ENCODE measurements at regions not wholly inside any gene's neighbourhood (a gene's known extent, or its start where the extent isn't known, plus 50 kb on each side); places are given as distances from the start of the nearest gene placed in this dataset.
"Not testable (repeated sequence)": the region's sequence is repeated elsewhere in the genome, so short reads cannot be mapped to it uniquely, and the experiment has no call there.

- no peak for DNase-seq (ENCODE audit: low read depth in 2 of 2, low spot score in 1 of 2)
These were observed 266.3 kb downstream of the KLF5 start for GRCh38 chr13:73324842-73325722.

DNA sequence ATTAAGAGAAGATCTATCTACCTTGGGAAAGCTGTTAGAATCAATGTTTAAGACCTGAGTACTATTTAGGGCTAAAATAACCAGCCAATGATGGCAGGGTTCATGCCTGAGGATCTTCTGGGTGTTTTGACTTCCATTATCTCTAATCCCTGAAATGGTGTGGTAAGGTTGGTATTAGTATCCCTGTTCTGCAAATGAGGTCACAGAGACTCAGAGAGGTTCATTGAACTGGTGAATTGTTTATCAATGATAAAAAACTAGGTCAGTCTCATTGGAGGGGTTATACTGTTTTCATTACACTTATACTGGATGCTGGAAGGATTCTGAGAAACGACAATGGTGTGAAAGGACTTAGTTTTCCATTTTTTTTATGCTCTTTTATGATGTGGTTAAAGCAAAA lies 264.8 kb downstream of the KLF5 start:
- no peak for DNase-seq (ENCODE audit: low read depth in 2 of 2, low spot score in 1 of 2)

DNA sequence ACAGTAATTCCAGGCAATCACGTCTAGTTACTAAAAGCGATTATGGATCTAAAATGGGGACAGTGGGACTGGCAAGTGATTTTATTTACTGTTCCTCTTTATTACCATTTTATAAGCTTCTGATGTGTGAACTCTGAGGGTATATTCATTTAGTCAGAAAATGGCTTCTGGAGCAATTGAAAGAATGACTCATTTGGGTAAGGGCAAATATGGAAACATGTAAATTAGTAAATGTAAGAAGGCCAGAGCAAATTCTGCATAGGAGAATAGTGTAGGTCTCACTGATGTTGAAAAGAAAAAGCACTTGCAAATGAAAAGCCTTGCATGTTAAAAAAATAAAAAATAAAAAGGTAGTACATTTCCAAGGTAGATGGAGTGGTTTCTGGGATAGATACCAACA lies 262.2 kb downstream of the KLF5 start:
- no peak for DNase-seq (ENCODE audit: low read depth in 2 of 2, low spot score in 1 of 2)

DNA sequence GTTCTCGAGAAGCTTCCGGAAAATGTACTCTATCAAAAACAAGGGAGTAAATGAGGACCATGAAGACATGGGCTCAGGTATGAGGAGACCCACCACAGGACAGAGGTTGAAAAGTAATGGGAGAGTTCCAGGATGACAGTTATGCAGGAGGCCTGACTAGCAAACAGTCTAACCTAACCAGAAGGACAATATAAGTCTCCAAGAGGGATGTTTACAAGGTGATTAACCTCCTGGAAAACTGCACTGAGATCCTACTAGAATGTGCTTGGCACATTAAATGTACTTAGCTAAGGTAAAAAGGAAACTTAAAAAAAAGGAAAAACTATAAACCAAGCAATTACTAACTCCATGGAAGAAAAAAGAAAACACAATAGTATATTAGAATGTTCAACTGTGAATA lies 258.3 kb downstream of the KLF5 start:
- DNase-seq (ENCODE audit: low read depth in 2 of 2, low spot score in 1 of 2) = no peak

DNA sequence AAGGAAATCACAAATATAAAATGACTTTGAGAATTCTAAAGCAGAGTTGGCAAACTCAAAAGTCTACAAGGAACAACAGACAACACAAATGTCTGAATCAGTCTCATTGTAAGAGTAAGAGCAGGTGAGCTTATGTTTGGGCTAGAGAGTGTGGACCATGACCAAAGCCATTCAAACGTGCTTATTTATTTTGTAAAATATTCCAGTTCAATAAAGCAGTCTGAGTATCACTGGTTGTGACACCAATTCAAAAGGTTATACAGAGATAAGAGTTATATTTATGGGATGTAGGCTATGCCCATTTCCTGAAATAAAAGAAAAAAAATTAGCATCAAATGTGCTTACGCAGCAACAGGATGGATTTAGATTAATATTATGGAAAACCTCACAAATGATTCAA lies 251.6 kb downstream of the KLF5 start:
- DNase-seq (ENCODE audit: low read depth in 2 of 2, low spot score in 1 of 2) = no peak

- DNase-seq (ENCODE audit: low read depth in 2 of 2, low spot score in 1 of 2) = no peak
These were observed 248.7 kb downstream of the KLF5 start for GRCh38 chr13:73307481-73307880.

DNA sequence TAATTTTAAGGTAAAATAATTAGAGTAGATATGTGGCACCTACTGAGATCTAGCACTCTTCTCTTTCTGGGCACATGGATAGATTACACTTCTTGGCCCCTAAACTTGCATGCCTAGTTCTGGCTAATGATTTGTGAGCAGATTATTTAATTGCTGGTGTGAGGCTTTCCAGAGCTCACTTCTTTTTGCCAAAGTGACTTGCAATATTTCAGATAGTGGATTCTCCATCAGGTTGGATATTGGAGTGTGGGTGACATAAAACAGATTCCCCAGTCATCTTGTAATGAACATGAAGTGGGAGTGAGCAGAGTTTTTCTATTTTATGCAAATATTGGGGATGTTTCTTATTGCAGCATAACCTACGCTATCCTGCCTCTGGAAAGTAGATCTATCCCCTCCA lies 247.9 kb downstream of the KLF5 start:
- DNase-seq (ENCODE audit: low read depth in 2 of 2, low spot score in 1 of 2) = no peak

DNA sequence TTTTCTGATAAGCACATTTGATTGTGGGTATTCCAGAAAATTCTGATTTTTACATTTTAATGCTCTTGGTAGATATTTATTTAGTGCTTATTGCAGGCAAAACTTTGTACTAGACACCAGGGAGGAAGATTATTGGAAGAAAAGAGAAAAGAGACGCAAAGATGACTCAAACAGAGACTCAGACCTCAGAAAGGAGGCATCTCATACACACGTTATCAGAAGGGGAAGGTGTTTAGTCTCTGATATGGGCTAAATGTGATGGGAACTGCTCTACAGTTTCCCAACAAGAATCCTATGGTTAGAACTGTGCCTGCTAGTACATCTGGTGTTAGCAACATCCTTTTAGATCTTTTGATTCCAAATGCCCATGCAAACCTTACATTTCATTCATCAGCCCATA lies 245.6 kb downstream of the KLF5 start:
- DNase-seq (ENCODE audit: low read depth in 2 of 2, low spot score in 1 of 2) = no peak

DNA sequence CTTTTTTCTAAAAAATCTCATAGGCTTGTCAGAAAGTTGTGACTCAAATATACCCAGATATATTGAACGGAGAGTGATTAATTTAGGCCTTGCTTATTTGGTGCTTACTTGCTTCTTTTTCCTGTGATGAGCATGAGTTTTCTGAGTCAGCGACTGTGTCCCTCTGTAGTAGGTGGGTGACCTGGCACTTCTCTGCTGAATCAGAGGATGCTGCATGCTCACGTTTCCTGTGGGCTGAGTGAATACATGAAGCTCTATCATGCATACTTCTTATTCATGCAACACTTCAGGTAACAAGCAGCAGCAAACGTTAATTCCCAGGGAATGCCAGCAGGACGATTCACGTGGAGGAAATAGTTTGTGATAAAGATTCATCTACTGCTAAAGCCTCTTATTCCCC lies 245.0 kb downstream of the KLF5 start:
- no peak for DNase-seq (ENCODE audit: low read depth in 2 of 2, low spot score in 1 of 2)

DNA sequence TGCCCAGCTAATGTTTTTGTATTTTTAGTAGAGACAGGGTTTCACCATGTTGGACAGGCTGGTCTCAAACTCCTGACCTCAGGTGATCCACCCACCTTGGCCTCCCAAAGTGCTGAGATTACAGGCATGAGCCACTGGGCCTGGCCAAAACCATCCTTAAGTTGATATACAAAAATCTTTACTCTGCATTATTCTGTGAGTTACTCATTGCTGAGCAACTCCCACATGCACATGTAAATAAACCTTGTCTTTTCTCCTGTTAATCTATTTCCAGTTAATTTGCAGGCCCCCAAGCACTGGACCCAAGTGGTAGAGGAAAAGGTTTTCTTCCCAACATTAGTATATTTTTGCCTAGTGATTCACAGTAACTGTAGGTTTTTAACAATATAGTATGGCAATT lies 242.8 kb downstream of the KLF5 start:
- not testable (repeated sequence) for DNase-seq (ENCODE audit: low read depth in 2 of 2, low spot score in 1 of 2)

- no peak for DNase-seq (ENCODE audit: low read depth in 2 of 2, low spot score in 1 of 2)
These were observed 242.1 kb downstream of the KLF5 start for GRCh38 chr13:73300718-73301425.

GRCh38 chr13:73299787-73300186 lies 241.0 kb downstream of the KLF5 start:
- no peak for DNase-seq (ENCODE audit: low read depth in 2 of 2, low spot score in 1 of 2)

DNA sequence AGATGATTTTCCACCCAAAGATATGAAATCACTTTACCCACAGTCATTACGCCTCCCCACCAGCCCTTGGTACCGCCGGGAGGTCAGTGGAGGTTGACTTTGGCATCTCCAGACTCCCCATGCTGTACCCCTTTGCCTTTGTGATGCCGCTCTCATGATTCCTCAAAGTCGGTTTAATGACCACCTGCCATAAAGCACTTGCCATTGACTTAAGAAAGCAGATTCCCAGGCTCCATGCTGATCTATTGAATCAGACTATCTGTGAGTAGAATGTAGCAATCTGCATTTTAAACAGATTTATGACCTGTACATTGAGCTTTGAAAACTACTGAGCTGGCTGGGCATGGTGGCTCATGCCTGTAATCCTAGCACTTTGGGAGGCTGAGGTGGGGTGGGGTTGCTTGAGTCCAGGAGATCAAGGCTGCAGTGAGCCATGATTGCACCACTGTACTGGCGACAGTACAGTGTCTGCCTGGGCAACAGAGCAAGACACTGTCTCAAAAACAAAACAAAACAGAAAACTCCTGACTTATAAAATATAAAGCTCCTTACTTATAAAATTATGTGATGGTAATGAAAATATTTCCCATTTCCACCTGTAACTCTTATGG lies 235.2 kb downstream of the KLF5 start:
- DNase-seq (ENCODE audit: low read depth in 2 of 2, low spot score in 1 of 2) = no peak

- DNase-seq (ENCODE audit: low read depth in 2 of 2, low spot score in 1 of 2) = no peak
These were observed 233.3 kb downstream of the KLF5 start for GRCh38 chr13:73292127-73292526.

DNA sequence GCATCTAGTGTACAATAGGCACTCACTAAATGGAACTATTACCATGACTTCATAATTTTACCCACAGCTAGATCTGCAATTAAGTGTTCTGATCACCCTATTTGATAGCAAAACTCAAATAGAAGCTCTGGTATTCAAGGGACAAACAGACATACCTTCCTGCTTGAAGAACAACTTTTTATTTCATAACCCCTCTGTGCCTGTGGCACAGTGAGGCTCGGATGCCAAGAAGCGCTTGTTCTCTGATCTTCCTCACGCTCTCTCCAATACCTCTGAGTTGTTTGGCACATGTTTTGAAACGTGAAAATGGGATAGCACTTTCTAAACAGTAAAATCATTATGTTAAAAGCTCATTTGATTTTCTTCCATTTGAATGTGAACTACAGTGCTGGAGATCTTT lies 232.0 kb downstream of the KLF5 start:
- DNase-seq (ENCODE audit: low read depth in 2 of 2, low spot score in 1 of 2) = no peak

DNA sequence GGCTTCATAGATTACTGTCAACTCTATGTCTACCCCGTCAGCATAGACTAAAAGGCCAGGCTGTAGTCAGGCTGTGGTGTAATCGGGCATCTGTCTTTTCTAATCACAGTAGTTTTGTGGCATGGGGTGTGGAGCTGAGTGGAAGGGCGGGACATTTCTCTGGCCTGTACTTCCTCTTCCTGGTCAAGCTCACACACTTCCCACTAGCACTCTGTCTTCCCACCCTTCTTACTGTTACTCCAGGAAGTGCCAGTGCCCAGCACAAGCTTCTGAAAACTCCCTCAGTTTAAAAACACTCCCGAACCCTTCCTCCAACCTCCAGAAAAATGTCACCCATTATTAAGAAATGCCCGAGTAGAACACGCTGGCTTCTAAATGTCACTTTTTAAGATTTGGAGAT lies 229.8 kb downstream of the KLF5 start:
- no peak for DNase-seq (ENCODE audit: low read depth in 2 of 2, low spot score in 1 of 2)

- DNase-seq (ENCODE audit: low read depth in 2 of 2, low spot score in 1 of 2) = no peak
These were observed 229.0 kb downstream of the KLF5 start for GRCh38 chr13:73287831-73288230.

DNA sequence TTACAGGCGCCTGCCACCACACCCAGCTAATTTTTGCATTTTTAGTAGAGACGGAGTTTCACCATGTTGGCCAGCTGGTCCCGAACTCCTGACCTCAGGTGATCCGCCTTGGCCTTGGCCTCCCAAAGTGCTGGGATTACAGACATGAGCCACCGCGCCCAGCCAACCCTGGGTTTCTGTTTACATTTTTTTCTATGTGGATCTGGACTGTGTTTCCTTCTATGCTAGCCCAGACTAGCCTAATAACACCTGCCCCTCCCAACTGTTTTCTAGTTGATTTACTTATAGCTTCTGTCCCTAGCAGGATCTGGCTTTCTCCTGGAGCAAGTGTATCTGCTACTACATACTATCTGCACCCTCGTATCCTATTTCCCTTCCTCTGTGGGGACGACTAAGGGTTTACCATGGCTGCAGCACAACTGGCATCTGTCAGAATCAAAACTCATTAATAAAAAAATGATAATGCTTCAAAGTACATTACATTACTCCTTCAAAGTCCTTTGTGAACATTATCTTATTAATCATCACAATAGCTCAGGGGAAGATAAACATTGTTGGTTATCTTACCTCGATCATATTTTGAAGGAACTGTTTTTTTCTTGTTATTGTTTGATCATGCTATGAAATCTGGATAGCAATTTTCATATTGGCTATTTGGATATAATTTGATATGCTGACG lies 228.3 kb downstream of the KLF5 start:
- no peak for DNase-seq (ENCODE audit: low read depth in 2 of 2, low spot score in 1 of 2)

- DNase-seq (ENCODE audit: low read depth in 2 of 2, low spot score in 1 of 2) = no peak
These were observed 227.4 kb downstream of the KLF5 start for GRCh38 chr13:73286177-73286576.

DNA sequence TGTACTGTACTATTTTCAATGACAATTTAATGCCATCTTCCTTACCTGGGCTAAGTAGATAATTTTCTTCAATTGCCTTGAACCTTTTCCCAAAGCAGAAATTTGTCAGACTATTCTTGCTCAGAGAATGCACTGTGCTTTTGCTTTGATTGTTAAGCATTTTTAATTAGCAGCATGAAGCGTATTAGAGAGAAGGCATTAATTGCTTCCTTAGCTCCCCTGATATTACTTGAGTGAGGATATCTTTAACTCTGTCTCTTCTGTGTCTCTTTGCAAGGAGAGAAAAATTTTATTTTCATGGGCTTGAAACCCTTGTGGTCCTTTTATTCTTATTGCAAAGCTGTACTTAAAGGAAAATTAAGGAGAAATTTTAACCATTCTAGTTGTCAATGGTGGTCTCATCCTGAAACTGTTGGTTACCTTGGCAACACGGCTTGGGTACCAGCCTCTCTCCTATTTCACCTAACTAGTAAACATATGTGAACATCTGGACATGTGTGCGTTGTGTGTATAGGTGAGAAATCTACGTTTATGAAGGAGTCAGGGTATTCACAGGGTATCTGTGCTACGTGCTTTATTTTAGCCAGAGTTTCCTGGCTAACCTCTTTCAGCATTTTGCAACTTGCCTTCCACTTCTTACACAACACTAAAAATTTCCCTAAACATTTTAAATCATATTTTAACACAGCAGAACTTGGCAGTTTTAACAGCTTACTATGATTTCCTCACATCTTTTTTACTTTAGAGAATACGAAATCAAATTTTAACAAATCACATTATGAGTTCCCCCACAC lies 225.5 kb downstream of the KLF5 start:
- no peak for DNase-seq (ENCODE audit: low read depth in 2 of 2, low spot score in 1 of 2)

GRCh38 chr13:73283636-73284035 lies 224.8 kb downstream of the KLF5 start:
- no peak for DNase-seq (ENCODE audit: low read depth in 2 of 2, low spot score in 1 of 2)

Measured in stimulated activated CD8-positive, alpha-beta memory T cell treated with anti-CD3 and anti-CD28 coated beads, Interleukin-4, amount 100 ng/mL, for 4 hours (primary cell).